Endothelial cell of umbilical vein (primary cell): ENCODE measurements at regions not wholly inside any gene's neighbourhood (a gene's known extent, or its start where the extent isn't known, plus 50 kb on each side); places are given as distances from the start of the nearest gene placed in this dataset.

Experiments used
- BruUV-seq: library from RNA; stranded (reverse); fragments of 400-500 nt; replicated peaks from 2 replicates; lab custom pipeline; 2021; lab: Mats Ljungman, UMichigan
- CTCF ChIA-PET: fragments of 300-600, 350-600 bp; sonication (Branson Sonifier 250); formaldehyde crosslinking; loops from one replicate; lab custom pipeline; 2021; ENCODE audit warnings: antibody characterized with exemption, inconsistent platforms; lab: Charles Lee
- POLR2A ChIA-PET: fragments of 300-600, 350-600 bp; sonication (Branson Sonifier 250); formaldehyde crosslinking; loops from one replicate; lab custom pipeline; 2021; ENCODE audit warnings: antibody characterized with exemption, inconsistent platforms; lab: Charles Lee
- DNase-seq: peaks from one replicate; pipeline ENCODE4 v3.0.0-alpha.2; 2011; ENCODE audit warnings: low read depth, low spot score
- FAIRE-seq: peaks from 2 replicates; lab custom pipeline; 2011; peaks lifted over from hg19 to GRCh38; lab: Jason Lieb, UNC
- H2AFZ ChIP-seq: 2 replicates; pipeline ENCODE4 v1.6.0; 2012; ENCODE audit warnings: low read depth, low read length, control low read depth, inconsistent platforms
- H3K27ac ChIP-seq: 2 replicates; pipeline ENCODE4 v1.5.1; 2011; ENCODE audit warnings: low read depth, mild to moderate bottlenecking, control low read depth, low read length, moderate library complexity; ENCODE audit not compliant: insufficient read depth
- H3K27me3 ChIP-seq, 2 experiments: 2 replicates each; pipeline versions ENCODE4 v1.6.0 to v1.6.1; 2011; ENCODE audit warnings: low read length in 2 of 2, mixed read lengths in 1 of 2; ENCODE audit not compliant: control insufficient read depth in 2 of 2, insufficient read depth in 2 of 2
- H3K36me3 ChIP-seq, 2 experiments: 2 replicates in 1 of 2; 3 replicates in 1 of 2; pipeline ENCODE4 v1.5.1; 2011; ENCODE audit warnings: low read length in 2 of 2, mild to moderate bottlenecking in 1 of 2, moderate library complexity in 1 of 2; ENCODE audit not compliant: control insufficient read depth in 2 of 2, insufficient read depth in 2 of 2; ENCODE audit errors: extremely low read depth in 1 of 2
- H3K4me1 ChIP-seq: 3 replicates; pipeline ENCODE4 v1.5.1; 2011; ENCODE audit warnings: mild to moderate bottlenecking, low read length; ENCODE audit not compliant: control insufficient read depth, insufficient read depth; ENCODE audit errors: extremely low read depth
- H3K4me2 ChIP-seq: 2 replicates; pipeline ENCODE4 v1.6.1; 2011; ENCODE audit warnings: low read length, control low read depth, mixed read lengths; ENCODE audit not compliant: insufficient read depth
- H3K4me3 ChIP-seq, 3 experiments: fragments of 200-600 bp in 1 of 3; sonication (generic), shearing (Covaris generic) in 1 of 3; replicated peaks in 1 of 3; 2 replicates each; pipeline ENCODE4 v1.5.1; 2011 to 2016; ENCODE audit warnings: control low read depth in 3 of 3, low read length in 3 of 3, mild to moderate bottlenecking in 2 of 3, inconsistent platforms in 1 of 3, low read depth in 1 of 3, moderate library complexity in 1 of 3; ENCODE audit not compliant: insufficient read depth in 1 of 3
- H3K79me2 ChIP-seq: 2 replicates; pipeline ENCODE4 v1.6.0; 2012; ENCODE audit warnings: low read length, inconsistent platforms; ENCODE audit not compliant: control insufficient read depth, insufficient read depth
- H3K9ac ChIP-seq: replicated peaks from 2 replicates; pipeline ENCODE3; 2011; ENCODE audit warnings: low read length, control low read depth; ENCODE audit not compliant: insufficient read depth; ENCODE audit errors: extremely low read depth
- H3K9me1 ChIP-seq: replicated peaks from 3 replicates; pipeline ENCODE4 v1.6.0; 2011; ENCODE audit warnings: mild to moderate bottlenecking, low read length; ENCODE audit not compliant: control insufficient read depth, insufficient read depth; ENCODE audit errors: extremely low read depth
- H3K9me3 ChIP-seq: replicated peaks from 2 replicates; pipeline ENCODE4 v1.5.1; 2012; ENCODE audit warnings: low read length, inconsistent platforms; ENCODE audit not compliant: control insufficient read depth, insufficient read depth
- H4K20me1 ChIP-seq: replicated peaks from 2 replicates; pipeline ENCODE3; 2011; ENCODE audit warnings: mild to moderate bottlenecking, low read length; ENCODE audit not compliant: control insufficient read depth, insufficient read depth; ENCODE audit errors: extremely low read depth
- EZH2 ChIP-seq: IDR thresholded peaks from 2 replicates; pipeline ENCODE4 v1.6.1; 2012; ENCODE audit warnings: borderline replicate concordance, low read depth, mild to moderate bottlenecking, moderate library complexity, low read length, inconsistent platforms; ENCODE audit not compliant: severe bottlenecking
- FOS ChIP-seq: IDR thresholded peaks from 2 replicates; pipeline ENCODE4 v1.6.1; 2011; ENCODE audit warnings: mild to moderate bottlenecking, low read length, moderate library complexity, borderline replicate concordance; ENCODE audit not compliant: insufficient read depth
- GATA2 ChIP-seq: IDR thresholded peaks from 2 replicates; pipeline ENCODE4 v1.7.0; 2011; ENCODE audit warnings: low read depth, mild to moderate bottlenecking, moderate library complexity, mixed read lengths, low read length; ENCODE audit not compliant: insufficient read length, insufficient read depth
- JUN ChIP-seq: IDR thresholded peaks from 2 replicates; pipeline ENCODE4 v1.6.1; 2011; ENCODE audit warnings: borderline replicate concordance, low read depth; ENCODE audit not compliant: insufficient read length, insufficient read depth
- MYC ChIP-seq: IDR thresholded peaks from one replicate; pipeline ENCODE4 v1.6.1; 2011; ENCODE audit warnings: mild to moderate bottlenecking, low read depth, low read length
- POLR2A ChIP-seq: IDR thresholded peaks from 2 replicates; pipeline ENCODE4 v1.6.1; 2012; ENCODE audit warnings: low read depth, mild to moderate bottlenecking, control low read depth, low read length
- POLR2AphosphoS5 ChIP-seq: IDR thresholded peaks from 2 replicates; pipeline ENCODE4 v1.6.1; 2012; ENCODE audit warnings: low read depth, mild to moderate bottlenecking, control low read depth, low read length, moderate library complexity; ENCODE audit not compliant: insufficient read depth
- dilution Hi-C: fragments of 300-500 bp; cut with MboI; formaldehyde crosslinking; loops from one replicate; pipeline ENCODE4 v1.15.0; 2019; ENCODE audit warnings: low sequenced_read_pairs; ENCODE audit not compliant: extremely low pct_ligation_motif_present
- intact Hi-C: fragments of 100-400 bp; cut with micrococcal nuclease; formaldehyde crosslinking; loops from one replicate; pipeline ENCODE4 v1.10.0; 2022
- TF ChIP-seq, protein P1 (sequence below), 2 donors: IDR thresholded peaks; 1 replicate in 1 of 2; 2 replicates in 1 of 2; pipeline ENCODE4 v1.5.1; 2011; ENCODE audit warnings: low read length in 2 of 2, mild to moderate bottlenecking in 2 of 2, moderate library complexity in 2 of 2, control low read depth in 1 of 2, inconsistent platforms in 1 of 2, low read depth in 1 of 2; ENCODE audit not compliant: insufficient read depth in 1 of 2; ENCODE audit errors: extremely low read depth in 1 of 2
- TF ChIP-seq, protein P2 (sequence below): IDR thresholded peaks from 2 replicates; pipeline ENCODE4 v1.6.1; 2011; ENCODE audit not compliant: insufficient read depth, insufficient read length

DNA sequence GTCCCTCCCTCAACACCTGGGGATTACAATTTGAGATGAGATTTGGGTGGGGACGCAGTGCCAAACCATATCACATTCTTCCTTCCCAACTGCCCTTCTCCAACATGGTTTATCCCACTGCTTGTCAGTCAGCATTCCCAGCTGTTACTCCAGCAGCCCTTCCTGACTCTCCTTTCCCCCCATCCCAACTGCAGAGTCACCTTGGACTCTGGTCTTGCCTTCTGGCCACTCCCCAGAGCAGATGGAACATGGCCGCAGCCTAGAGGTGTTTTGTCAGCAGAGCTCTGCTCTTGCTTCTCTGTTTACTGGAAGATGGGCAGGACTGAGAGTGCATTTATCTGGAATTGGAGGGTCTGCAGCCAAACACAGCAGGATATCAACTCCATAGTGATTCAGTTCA is 51.2 kb upstream of the MEX3C start:
- no peak overlapping the region for H3K4me3 ChIP-seq
- BruUV-seq = no TSS peak
- H3K36me3 ChIP-seq = no peaks in the 10 kb centered on the region
- H3K9ac ChIP-seq = no peak overlapping the region
- no peaks in the 10 kb centered on the region for H3K79me2 ChIP-seq
- no peaks in the 10 kb centered on the region for H3K9me1 ChIP-seq
- no peak overlapping the region for H3K4me2 ChIP-seq
- dilution Hi-C loops (no loop called here), intact Hi-C loops (no loop called here)
- H3K4me1 ChIP-seq = no peaks in the 10 kb centered on the region
- TF ChIP-seq GATA2 (no peak), EZH2 (no peak), FOS (no peak), JUN (no peak), POLR2AphosphoS5 (no peak), MYC (no peak), POLR2A (no peak)
- TF ChIP-seq, protein P1, sequence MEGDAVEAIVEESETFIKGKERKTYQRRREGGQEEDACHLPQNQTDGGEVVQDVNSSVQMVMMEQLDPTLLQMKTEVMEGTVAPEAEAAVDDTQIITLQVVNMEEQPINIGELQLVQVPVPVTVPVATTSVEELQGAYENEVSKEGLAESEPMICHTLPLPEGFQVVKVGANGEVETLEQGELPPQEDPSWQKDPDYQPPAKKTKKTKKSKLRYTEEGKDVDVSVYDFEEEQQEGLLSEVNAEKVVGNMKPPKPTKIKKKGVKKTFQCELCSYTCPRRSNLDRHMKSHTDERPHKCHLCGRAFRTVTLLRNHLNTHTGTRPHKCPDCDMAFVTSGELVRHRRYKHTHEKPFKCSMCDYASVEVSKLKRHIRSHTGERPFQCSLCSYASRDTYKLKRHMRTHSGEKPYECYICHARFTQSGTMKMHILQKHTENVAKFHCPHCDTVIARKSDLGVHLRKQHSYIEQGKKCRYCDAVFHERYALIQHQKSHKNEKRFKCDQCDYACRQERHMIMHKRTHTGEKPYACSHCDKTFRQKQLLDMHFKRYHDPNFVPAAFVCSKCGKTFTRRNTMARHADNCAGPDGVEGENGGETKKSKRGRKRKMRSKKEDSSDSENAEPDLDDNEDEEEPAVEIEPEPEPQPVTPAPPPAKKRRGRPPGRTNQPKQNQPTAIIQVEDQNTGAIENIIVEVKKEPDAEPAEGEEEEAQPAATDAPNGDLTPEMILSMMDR (IDR thresholded peaks at IDR 0.05; ENCODE audit: extremely low read depth in 1 of 2, insufficient read depth in 1 of 2, low read depth in 1 of 2, low read length in 2 of 2) = no peak
- TF ChIP-seq, protein P2, sequence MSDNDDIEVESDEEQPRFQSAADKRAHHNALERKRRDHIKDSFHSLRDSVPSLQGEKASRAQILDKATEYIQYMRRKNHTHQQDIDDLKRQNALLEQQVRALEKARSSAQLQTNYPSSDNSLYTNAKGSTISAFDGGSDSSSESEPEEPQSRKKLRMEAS = no peak
- H3K9me3 ChIP-seq = no peaks in the 10 kb centered on the region
- H3K27ac ChIP-seq = no peak overlapping the region
- POLR2A ChIA-PET = no interaction called here
- CTCF ChIA-PET = no interaction called here
- H2AFZ ChIP-seq = no peak overlapping the region
- H4K20me1 ChIP-seq = no peaks in the 10 kb centered on the region
- H3K27me3 ChIP-seq = no peaks in the 10 kb centered on the region
- DNase-seq (no peak), FAIRE-seq (no peak)
